ENCODE measurements at regions not wholly inside any gene's neighbourhood (a gene's known extent, or its start where the extent isn't known, plus 50 kb on each side); places are given as distances from the start of the nearest gene placed in this dataset.

GRCh38 chr13:107573184-107573583, 642.2 kb downstream of the LIG4 start:
- DNase-seq (ENCODE audit: low spot score), result no peak

DNA sequence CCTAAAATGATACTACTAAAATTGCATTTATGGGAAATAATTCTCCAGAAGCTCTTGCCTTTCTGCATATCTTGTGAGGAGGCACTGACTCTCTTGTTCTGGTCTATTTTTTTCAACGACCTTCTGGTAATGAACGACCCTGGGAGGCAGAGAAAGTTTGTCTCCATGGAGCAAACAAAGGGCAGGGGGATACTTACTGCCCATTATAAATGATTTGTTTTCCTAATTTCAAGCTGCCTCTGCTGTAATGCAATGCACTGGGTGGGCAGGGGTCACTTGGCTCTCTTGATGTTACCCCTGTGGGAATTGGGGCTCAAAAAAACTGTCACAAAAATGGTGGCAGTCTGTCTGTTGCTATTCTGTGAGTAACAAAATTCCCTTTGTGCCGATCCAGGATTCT, 643.2 kb downstream of the LIG4 start:
- no peak for DNase-seq (ENCODE audit: low spot score)

- no peak for DNase-seq (ENCODE audit: low spot score)
Measured at GRCh38 chr13:107568181-107568580, 647.2 kb downstream of the LIG4 start.

- DNase-seq (ENCODE audit: low spot score), result no peak
Measured at GRCh38 chr13:107563099-107563925, 652.0 kb downstream of the LIG4 start.

- no peak for DNase-seq (ENCODE audit: low spot score)
Measured at GRCh38 chr13:107562203-107562602, 653.1 kb downstream of the LIG4 start.

DNA sequence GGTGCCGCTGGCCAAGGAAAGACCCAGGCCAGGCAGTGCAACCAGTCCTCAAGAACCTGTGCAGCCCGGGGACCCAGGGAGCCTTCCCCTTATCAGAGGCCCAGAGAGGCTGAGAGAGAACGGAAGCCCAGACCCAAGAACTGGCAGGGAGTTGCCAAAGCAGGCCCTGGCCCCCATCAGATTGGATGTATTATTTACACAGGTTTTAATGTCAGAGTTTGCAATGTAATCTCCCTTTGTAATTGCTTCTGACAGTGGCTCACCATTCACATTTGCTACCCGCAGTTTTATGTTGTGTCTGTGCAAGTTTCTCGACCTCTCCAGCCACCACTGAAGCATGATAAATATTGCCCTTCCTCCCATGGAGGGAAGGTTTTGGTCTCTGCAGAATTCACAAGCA, 660.9 kb downstream of the LIG4 start:
- DNase-seq (ENCODE audit: low spot score), result no peak

- DNase-seq (ENCODE audit: low spot score), result no peak
Measured at GRCh38 chr13:107553838-107554237, 661.5 kb downstream of the LIG4 start.

DNA sequence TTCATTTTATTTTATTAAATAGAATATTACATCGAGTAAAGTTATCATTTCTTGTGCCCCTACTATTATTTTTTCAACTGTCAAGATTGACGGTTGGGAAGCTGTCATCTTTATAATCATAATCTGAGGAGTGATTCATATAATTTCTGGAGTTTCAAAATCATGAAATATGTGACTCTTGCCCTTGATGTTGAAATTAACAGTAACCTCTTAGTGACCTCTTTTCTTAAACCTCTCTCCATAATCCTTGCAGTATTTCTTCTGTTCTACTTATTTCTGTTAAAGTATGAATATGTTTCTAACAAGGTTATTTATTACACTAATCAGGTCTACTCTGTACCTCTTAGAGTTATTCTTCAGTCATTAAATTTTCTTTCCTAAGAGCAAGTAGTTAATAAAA, 663.8 kb downstream of the LIG4 start:
- no peak for DNase-seq (ENCODE audit: low spot score)

DNA sequence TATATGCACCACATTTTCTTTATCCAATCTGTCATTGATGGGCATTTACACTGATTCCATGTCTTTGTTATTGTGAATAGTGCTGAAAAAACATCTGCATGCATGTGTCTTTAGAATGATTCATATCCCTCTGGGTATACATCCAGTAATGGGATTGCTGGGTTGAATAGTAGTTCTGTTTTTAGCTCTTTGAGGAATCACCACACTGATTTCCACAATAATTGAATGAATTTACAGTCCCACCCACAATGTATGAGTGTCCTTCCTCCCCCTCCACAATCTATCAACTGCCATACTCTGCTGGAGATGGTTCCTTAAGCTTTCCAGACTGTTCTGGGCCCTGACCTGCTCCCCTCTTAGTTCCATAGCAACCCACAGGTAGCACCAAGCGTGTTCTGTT, 667.0 kb downstream of the LIG4 start:
- no peak for DNase-seq (ENCODE audit: low spot score)

- DNase-seq (ENCODE audit: low spot score), result no peak
Measured at GRCh38 chr13:107545946-107546502, 669.3 kb downstream of the LIG4 start.

DNA sequence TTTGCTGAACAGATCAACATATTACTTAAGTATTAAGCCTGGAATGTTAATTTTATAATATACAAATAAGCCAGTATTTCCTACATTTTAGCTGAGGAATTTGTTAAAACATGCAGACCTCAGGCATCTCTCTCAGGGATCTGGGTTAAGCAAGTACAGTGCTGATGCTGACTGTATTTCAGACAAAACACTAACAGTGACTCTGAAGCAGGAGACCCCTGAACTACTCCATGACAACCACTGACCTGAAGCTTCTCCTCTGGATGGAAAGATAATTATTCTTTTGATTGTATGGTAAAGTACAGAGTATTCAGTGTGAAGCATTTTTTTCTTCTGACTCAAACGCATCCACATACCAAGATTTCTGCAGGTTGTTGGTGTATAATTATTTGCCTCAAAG, 680.8 kb downstream of the LIG4 start:
- DNase-seq (ENCODE audit: low spot score), result no peak

DNA sequence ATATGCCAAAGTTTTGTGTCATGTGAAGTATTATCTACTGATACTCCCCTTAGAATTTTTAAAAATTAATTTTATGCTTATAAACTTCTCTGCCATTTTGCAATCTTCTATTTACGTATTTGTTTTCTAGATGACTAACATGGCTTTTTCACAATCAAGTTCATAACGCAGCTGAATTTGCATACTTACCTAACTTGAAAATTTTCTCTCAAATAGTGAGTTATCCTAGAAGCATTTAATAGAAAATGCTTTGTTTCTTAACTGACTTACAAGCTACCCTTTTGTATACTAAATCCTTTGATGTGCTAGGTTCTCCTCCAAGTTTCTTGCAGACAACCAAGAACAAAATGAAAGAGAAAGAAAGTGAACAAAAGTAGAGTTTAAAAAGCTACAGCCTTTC, 683.5 kb downstream of the LIG4 start:
- no peak for DNase-seq (ENCODE audit: low spot score)

- DNase-seq (ENCODE audit: low spot score), result no peak
Measured at GRCh38 chr13:107531180-107531579, 684.2 kb downstream of the LIG4 start.

- DNase-seq (ENCODE audit: low spot score), result no peak
Measured at GRCh38 chr13:107529035-107529434, 686.3 kb downstream of the LIG4 start.

GRCh38 chr13:107518780-107519179, 696.6 kb downstream of the LIG4 start:
- no peak for DNase-seq (ENCODE audit: low spot score)

DNA sequence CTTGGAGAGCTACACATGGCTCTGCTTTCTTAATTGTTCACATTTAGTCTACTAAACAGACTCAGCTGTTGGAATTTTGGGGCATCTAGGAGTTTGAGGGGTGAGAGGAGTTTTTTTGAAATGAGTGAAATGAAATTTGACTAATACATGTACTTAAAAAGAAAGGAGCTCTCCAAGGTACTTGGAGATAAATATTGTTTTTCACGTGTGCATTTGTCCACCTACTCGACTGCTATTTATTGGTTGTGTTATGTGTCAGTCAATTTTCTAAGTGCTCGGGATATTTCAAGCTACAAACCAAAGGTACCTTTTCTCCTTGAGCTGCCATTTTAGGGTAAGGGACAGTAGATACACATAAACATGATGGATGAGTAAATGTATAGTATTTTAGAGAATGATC, 697.0 kb downstream of the LIG4 start:
- no peak for DNase-seq (ENCODE audit: low spot score)

DNA sequence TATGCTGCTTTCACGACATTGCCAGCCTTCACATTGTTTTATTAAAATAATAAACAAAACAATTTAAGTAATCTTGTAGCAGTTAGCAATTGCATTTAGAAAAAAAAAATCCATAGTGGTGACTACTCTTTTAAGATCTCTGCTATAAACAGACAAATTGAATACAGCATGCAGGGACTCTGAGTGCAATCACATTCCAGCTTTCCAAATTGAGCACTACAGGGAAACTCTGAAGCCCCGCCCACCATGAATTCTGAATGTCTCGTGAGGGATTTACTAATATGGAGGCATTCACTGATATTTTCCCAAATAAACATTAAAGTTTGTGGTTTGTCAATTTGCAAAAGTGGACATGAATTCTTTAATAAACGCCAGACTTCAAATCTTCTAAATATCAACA, 698.8 kb downstream of the LIG4 start:
- DNase-seq (ENCODE audit: low spot score), result no peak

DNA sequence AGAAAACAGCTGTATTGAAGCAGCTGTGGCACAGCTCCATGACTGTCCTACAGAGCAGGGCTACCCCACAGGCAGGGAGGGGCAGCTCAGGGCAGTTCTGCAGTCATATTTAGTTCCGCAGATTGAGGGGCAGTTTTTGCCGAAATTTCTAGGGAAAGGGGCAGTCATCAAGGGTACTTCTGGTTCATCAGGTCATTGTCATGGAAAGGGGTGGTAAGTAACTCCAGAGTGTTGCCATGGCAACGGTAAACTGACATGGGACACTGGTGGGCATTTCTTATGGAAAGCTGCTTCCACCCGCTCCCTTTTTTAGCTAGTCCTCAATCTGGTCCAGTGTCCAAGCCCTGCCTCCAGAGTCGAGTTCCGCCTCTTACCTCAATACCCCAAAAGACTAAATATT, 702.8 kb downstream of the LIG4 start:
- no peak for DNase-seq (ENCODE audit: low spot score)

- DNase-seq (ENCODE audit: low spot score), result no peak
Measured at GRCh38 chr13:107497661-107498060, 717.7 kb downstream of the LIG4 start.

DNA sequence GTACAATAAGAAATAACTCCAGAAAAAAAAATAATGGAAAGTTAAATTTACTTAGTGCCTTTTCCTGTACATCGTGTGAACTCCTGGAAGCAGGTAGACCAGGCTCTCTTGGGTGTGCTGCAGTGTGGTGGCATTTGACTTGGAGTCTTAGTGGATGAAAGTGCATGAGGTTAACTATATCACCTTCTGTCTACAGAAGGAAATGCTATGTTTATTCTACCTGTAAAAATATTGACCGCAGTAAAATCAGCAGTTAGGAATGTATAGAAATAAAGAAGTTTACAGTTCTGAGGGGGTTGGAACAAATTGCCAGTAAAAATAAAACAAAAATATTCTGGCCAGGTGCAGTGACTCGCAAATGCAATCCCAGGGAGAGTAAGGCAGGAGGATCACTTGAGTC, 722.1 kb downstream of the LIG4 start:
- DNase-seq (ENCODE audit: low spot score), result no peak

DNA sequence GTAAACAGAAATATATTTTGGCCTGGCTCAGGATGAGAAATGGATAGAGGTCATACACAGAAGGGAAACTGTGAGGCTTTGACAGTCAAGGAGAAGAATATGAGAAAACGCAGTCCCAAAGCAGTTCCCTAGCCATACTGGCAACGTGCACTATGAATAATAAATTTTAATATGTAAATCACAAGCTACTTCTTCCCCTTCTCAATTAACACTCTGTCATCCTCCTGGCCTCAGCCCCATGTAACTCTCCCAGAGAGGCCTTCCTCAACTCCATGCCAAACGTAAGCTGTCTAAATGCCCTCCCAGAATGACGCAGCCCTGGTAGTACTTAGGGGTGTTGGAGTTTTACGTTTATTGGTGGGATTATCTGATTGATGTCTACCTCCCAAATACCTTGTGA, 732.6 kb downstream of the LIG4 start:
- no peak for DNase-seq (ENCODE audit: low spot score)

- DNase-seq (ENCODE audit: low spot score), result no peak
Measured at GRCh38 chr13:107480130-107480529, 735.2 kb downstream of the LIG4 start.

DNA sequence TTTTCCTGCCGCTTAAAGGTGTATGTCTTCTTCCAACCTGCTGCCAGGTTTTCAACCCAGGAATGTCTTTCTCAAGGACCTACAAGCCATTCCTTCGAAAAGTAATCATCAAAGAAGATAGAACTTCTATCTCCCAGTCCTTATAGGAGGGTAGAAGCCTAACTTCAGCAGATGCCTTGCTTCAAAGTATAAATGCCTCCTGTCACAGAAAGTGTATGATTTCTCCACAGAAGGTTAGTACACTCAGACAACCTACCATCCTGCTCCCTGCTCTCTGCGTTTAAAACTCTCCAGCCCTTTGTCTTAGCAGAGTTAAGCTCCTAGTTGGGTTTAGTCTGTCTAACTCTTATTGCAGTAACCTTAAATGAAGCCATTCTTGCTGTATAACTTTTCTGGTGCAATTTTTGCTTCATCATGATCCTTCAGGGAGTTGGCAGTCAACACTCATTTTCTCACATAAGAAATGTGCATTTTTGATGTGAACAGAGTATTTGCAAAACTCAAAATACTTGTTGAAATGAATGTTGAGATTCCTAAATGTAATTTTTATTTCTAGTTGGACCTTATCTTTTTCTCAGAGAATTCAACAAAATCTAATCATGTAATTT, 737.5 kb downstream of the LIG4 start:
- DNase-seq (ENCODE audit: low spot score), result no peak

All from AG20443 (cell line).